Vagina (tissue), 2 donors: ENCODE measurements at regions not wholly inside any gene's neighbourhood (a gene's known extent, or its start where the extent isn't known, plus 50 kb on each side); places are given as distances from the start of the nearest gene placed in this dataset.

Experiments
- CTCF ChIP-seq, 3 experiments: fragments of 450-650 bp in 2 of 3; fragments of 200-600 bp in 1 of 3; sonication (generic) in 1 of 3; IDR thresholded peaks; one replicate each; pipeline ENCODE4 v1.5.1; 2017 to 2019; ENCODE audit warnings: antibody characterized with exemption in 3 of 3, mild to moderate bottlenecking in 2 of 3, moderate library complexity in 2 of 3
- POLR2A ChIP-seq, 2 donors: fragments of 450-650 bp; IDR thresholded peaks; one replicate each; pipeline ENCODE4 v1.6.1; 2017; ENCODE audit warnings: antibody characterized with exemption in 2 of 2, mild to moderate bottlenecking in 2 of 2, moderate library complexity in 2 of 2
- POLR2AphosphoS5 ChIP-seq, 2 donors: sonication (generic); formaldehyde crosslinking; IDR thresholded peaks; one replicate each; pipeline ENCODE4 v1.9.0; 2017; ENCODE audit warnings: antibody characterized with exemption in 2 of 2, mild to moderate bottlenecking in 2 of 2, low read depth in 1 of 2; ENCODE audit not compliant: insufficient read depth in 1 of 2

GRCh38 chrX:140354431-140355120, 150.3 kb downstream of the SOX3 start:
- TF ChIP-seq CTCF (IDR thresholded peaks at IDR 0.05) (no peak), POLR2AphosphoS5 (IDR thresholded peaks at IDR 0.05; ENCODE audit: insufficient read depth in 1 of 2, low read depth in 1 of 2) (no peak), POLR2A (IDR thresholded peaks at IDR 0.05) (no peak)
